Fibroblast of mammary gland (primary cell): ENCODE measurements at regions not wholly inside any gene's neighbourhood (a gene's known extent, or its start where the extent isn't known, plus 50 kb on each side); places are given as distances from the start of the nearest gene placed in this dataset.

Experiments used
- DNase-seq: peaks from one replicate; pipeline ENCODE4 v3.0.0-alpha.2; 2010; ENCODE audit warnings: low read depth
- H3K4me3 ChIP-seq: 2 replicates; pipeline ENCODE4 v1.5.1; 2011; ENCODE audit warnings: low read depth, mild to moderate bottlenecking, low read length, moderate library complexity; ENCODE audit not compliant: control insufficient read depth
- TF ChIP-seq, protein P1 (sequence below): conservative IDR thresholded peaks from 2 replicates; pipeline ENCODE4 v1.5.1; 2011; ENCODE audit warnings: low read depth, low read length, inconsistent platforms; ENCODE audit not compliant: control insufficient read depth, insufficient read depth

GRCh38 chr3:1723726-1724125, 374.9 kb upstream of the CNTN4 start:
- DNase-seq = no peak
- no peak overlapping the region for H3K4me3 ChIP-seq
- TF ChIP-seq, protein P1, sequence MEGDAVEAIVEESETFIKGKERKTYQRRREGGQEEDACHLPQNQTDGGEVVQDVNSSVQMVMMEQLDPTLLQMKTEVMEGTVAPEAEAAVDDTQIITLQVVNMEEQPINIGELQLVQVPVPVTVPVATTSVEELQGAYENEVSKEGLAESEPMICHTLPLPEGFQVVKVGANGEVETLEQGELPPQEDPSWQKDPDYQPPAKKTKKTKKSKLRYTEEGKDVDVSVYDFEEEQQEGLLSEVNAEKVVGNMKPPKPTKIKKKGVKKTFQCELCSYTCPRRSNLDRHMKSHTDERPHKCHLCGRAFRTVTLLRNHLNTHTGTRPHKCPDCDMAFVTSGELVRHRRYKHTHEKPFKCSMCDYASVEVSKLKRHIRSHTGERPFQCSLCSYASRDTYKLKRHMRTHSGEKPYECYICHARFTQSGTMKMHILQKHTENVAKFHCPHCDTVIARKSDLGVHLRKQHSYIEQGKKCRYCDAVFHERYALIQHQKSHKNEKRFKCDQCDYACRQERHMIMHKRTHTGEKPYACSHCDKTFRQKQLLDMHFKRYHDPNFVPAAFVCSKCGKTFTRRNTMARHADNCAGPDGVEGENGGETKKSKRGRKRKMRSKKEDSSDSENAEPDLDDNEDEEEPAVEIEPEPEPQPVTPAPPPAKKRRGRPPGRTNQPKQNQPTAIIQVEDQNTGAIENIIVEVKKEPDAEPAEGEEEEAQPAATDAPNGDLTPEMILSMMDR = no peak

DNA sequence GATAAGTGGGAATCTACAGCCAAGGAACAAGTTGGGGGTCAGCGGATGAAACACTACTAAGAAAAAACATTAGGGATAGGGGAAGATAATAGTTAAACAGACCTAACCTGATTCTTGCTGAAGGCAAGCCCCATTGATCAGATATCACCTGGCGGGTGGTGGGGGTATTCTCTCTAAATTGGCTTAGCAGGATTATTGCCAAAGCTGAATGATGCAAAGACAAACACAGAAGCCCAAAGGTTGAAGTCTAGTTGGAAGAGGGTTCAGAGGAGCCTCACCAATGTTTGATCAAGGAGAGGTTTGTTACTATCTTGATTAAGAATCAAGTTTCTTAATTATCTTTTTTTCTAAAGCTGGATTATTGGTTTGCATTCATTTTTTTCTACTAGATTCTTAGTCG, 371.9 kb upstream of the CNTN4 start:
- TF ChIP-seq, protein P1 = no peak
- H3K4me3 ChIP-seq = no peak overlapping the region
- no peak for DNase-seq

- TF ChIP-seq, protein P1 = no peak
- H3K4me3 ChIP-seq = no peak overlapping the region
- DNase-seq = no peak
Measured at GRCh38 chr3:1727242-1727641, 371.4 kb upstream of the CNTN4 start.

DNA sequence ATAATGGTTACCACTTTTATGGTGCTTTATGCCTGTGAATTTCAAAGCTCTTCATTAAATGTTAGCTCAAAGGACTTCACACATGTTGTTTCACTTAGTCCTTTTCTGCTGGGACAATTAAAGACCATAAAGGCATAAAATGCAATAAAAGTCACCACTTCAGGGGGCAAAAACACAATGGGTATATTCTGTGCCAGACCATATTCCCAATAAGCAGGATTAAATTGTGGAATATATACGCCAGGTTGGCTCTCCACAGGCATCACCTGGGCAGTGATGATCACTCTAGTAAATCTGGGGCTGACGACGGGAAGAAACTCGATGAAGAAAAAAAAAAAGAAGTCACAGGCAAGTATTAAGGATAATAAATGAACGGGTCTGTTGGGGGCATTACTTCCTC, 370.2 kb upstream of the CNTN4 start:
- TF ChIP-seq, protein P1 = no peak
- no peak overlapping the region for H3K4me3 ChIP-seq
- DNase-seq = no peak

- DNase-seq = no peak
- H3K4me3 ChIP-seq = no peak overlapping the region
- TF ChIP-seq, protein P1 = no peak
Measured at GRCh38 chr3:1734494-1735122, 364.1 kb upstream of the CNTN4 start.

- TF ChIP-seq, protein P1 = no peak
- H3K4me3 ChIP-seq = no peak overlapping the region
- DNase-seq = no peak
Measured at GRCh38 chr3:1752205-1752604, 346.5 kb upstream of the CNTN4 start.

DNA sequence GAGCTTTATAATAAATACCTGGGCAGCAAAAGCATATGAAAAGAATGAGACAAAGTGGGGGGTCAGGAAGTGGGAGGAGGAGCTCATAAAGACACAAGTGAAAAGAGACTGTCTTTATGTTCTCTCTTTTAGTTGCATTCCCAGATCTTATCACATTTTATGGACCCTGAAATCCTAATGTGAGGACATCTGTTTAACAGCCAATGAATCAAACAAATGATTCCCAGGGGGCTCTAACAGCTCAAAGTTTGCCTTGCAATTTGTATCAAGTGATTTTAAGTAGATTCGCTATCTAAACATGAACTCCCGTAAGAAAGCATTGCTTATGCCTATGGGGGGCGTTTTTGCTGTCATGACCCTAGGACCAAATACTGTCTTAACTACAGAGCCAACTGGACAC, 332.3 kb upstream of the CNTN4 start:
- TF ChIP-seq, protein P1 = no peak
- H3K4me3 ChIP-seq = no peak overlapping the region
- no peak for DNase-seq
